ENCODE measurements at regions not wholly inside any gene's neighbourhood (a gene's known extent, or its start where the extent isn't known, plus 50 kb on each side); places are given as distances from the start of the nearest gene placed in this dataset.

GRCh38 chr1:68590473-68590872 is 93.6 kb upstream of the DEPDC1 start:
- H3K27me3 ChIP-seq (replicated peaks; ENCODE audit: insufficient read depth), result no peaks in the 10 kb centered on the region; the same call in 1 of the 2 replicates

GRCh38 chr1:68594851-68595250 is 98.0 kb upstream of the DEPDC1 start:
- Histone ChIP-seq H3F3A (ENCODE audit: insufficient read depth) (no peaks in the 10 kb centered on the region), H3K36me3 (ENCODE audit: low read depth) (no peaks in the 10 kb centered on the region), H3K4me2 (ENCODE audit: unreplicated experiment) (no peak overlapping the region), H3K27me3 (replicated peaks; ENCODE audit: insufficient read depth) (no peaks in the 10 kb centered on the region), H3K79me2 (ENCODE audit: insufficient read depth) (no peaks in the 10 kb centered on the region), H4K20me1 (ENCODE audit: insufficient read depth) (no peaks in the 10 kb centered on the region), H3K9ac (no peak overlapping the region), H3K9me2 (ENCODE audit: insufficient read depth) (no peaks in the 10 kb centered on the region), H3K4me1 (ENCODE audit: insufficient read depth) (no peaks in the 10 kb centered on the region), H3K4me3 (no peak overlapping the region), H3K9me3 (ENCODE audit: low read depth) (no peaks in the 10 kb centered on the region), H3K27ac (no peak overlapping the region), H2AFZ (no peak overlapping the region)
- in situ Hi-C loops (cut with MboI), result no loop called here
- WGBS, 2 experiments (ENCODE audit: low coverage in 1 of 2, low lambda C conversion rate in 2 of 2, missing lambda C conversion rate in 2 of 2), result 50 to 63% methylated on average over 2 of the region's 2 CpGs
- peak; percentile 14 for DNase-seq
- TF ChIP-seq EZH2 (IDR thresholded peaks at IDR 0.05; ENCODE audit: insufficient read depth, poor library complexity, severe bottlenecking) (no peak), EZH2phosphoT487 (IDR thresholded peaks at IDR 0.05; ENCODE audit: insufficient read depth, low read depth) (no peak)

More at GRCh38 chr1:68590473-68590872, 93.6 kb upstream of the DEPDC1 start:
- Histone ChIP-seq H2AFZ (no peak overlapping the region), H3K36me3 (ENCODE audit: low read depth) (no peaks in the 10 kb centered on the region), H3K4me2 (ENCODE audit: unreplicated experiment) (no peak overlapping the region), H4K20me1 (ENCODE audit: insufficient read depth) (no peaks in the 10 kb centered on the region), H3K9me3 (ENCODE audit: low read depth) (no peaks in the 10 kb centered on the region), H3K27ac (no peak overlapping the region), H3K4me1 (ENCODE audit: insufficient read depth) (no peaks in the 10 kb centered on the region), H3K4me3 (no peak overlapping the region), H3K9me2 (ENCODE audit: insufficient read depth) (no peaks in the 10 kb centered on the region), H3F3A (ENCODE audit: insufficient read depth) (no peaks in the 10 kb centered on the region), H3K9ac (no peak overlapping the region), H3K79me2 (ENCODE audit: insufficient read depth) (no peaks in the 10 kb centered on the region)
- 72 to 82% methylated on average over 1 of the region's 1 CpG for WGBS, 2 experiments (ENCODE audit: low coverage in 1 of 2, low lambda C conversion rate in 2 of 2, missing lambda C conversion rate in 2 of 2)
- TF ChIP-seq EZH2phosphoT487 (IDR thresholded peaks at IDR 0.05; ENCODE audit: insufficient read depth, low read depth) (no peak), EZH2 (IDR thresholded peaks at IDR 0.05; ENCODE audit: insufficient read depth, poor library complexity, severe bottlenecking) (no peak)
- in situ Hi-C loops (cut with MboI), result no loop called here
- DNase-seq, result no peak

GRCh38 chr1:68600049-68600661 is 103.3 kb upstream of the DEPDC1 start:
- peak; percentile 40 for DNase-seq
- no peaks in the 10 kb centered on the region for H4K20me1 ChIP-seq (ENCODE audit: insufficient read depth)
- no peak overlapping the region for H3K27ac ChIP-seq
- no peaks in the 10 kb centered on the region for H3K36me3 ChIP-seq (ENCODE audit: low read depth)
- H3F3A ChIP-seq (ENCODE audit: insufficient read depth), result no peaks in the 10 kb centered on the region
- H3K9me3 ChIP-seq (ENCODE audit: low read depth), result no peaks in the 10 kb centered on the region
- no peak overlapping the region for H3K4me2 ChIP-seq (ENCODE audit: unreplicated experiment)
- in situ Hi-C loops (cut with MboI), result no loop called here
- H3K9ac ChIP-seq, result no peak overlapping the region
- no peaks in the 10 kb centered on the region for H3K4me1 ChIP-seq (ENCODE audit: insufficient read depth)
- no peaks in the 10 kb centered on the region for H3K27me3 ChIP-seq (replicated peaks; ENCODE audit: insufficient read depth)
- H3K4me3 ChIP-seq, result no peak overlapping the region
- H3K9me2 ChIP-seq (ENCODE audit: insufficient read depth), result no peaks in the 10 kb centered on the region
- H3K79me2 ChIP-seq (ENCODE audit: insufficient read depth), result no peaks in the 10 kb centered on the region
- TF ChIP-seq EZH2 (IDR thresholded peaks at IDR 0.05; ENCODE audit: insufficient read depth, poor library complexity, severe bottlenecking) (no peak), EZH2phosphoT487 (IDR thresholded peaks at IDR 0.05; ENCODE audit: insufficient read depth, low read depth) (no peak)
- H2AFZ ChIP-seq, result no peak overlapping the region
- WGBS, 2 experiments (ENCODE audit: low coverage in 1 of 2, low lambda C conversion rate in 2 of 2, missing lambda C conversion rate in 2 of 2), result 32 to 38% methylated on average over 5 of the region's 5 CpGs

GRCh38 chr1:68608289-68608688 is 111.4 kb upstream of the DEPDC1 start:
- Histone ChIP-seq H3K79me2 (ENCODE audit: insufficient read depth) (no peaks in the 10 kb centered on the region), H3K9ac (no peak overlapping the region), H4K20me1 (ENCODE audit: insufficient read depth) (no peaks in the 10 kb centered on the region), H3K27ac (no peak overlapping the region), H3K4me2 (ENCODE audit: unreplicated experiment) (no peak overlapping the region), H3K36me3 (ENCODE audit: low read depth) (no peaks in the 10 kb centered on the region), H3K9me3 (ENCODE audit: low read depth) (no peaks in the 10 kb centered on the region), H3K4me1 (ENCODE audit: insufficient read depth) (no peaks in the 10 kb centered on the region), H3F3A (ENCODE audit: insufficient read depth) (no peaks in the 10 kb centered on the region), H3K4me3 (no peak overlapping the region), H3K9me2 (ENCODE audit: insufficient read depth) (no peaks in the 10 kb centered on the region), H2AFZ (no peak overlapping the region), H3K27me3 (replicated peaks; ENCODE audit: insufficient read depth) (no peaks in the 10 kb centered on the region)
- in situ Hi-C loops (cut with MboI), result no loop called here
- 53% methylated on average over 3 of the region's 3 CpGs for WGBS, 2 experiments (ENCODE audit: low coverage in 1 of 2, low lambda C conversion rate in 2 of 2, missing lambda C conversion rate in 2 of 2)
- no peak for DNase-seq
- TF ChIP-seq EZH2 (IDR thresholded peaks at IDR 0.05; ENCODE audit: insufficient read depth, poor library complexity, severe bottlenecking), result no peak

DNA sequence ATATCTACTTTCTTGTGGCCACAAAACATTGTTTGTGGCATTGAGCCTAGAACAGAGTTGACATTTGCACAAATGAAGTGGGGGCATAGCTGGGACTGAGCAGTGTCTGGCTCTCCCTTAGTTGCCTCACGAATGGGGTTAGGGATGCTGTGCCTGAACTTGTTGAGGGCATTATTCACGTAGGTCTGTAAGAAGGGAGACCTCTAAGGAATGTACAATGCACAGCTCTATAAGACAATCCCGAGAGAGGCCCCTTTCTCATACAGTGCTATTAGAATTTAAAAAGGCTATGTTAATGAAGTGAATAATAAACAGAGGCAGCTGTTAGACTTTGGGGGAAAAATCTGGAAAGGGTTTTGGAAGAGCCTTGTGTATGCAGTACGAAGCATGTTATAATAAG is 118.4 kb upstream of the DEPDC1 start:
- Histone ChIP-seq H3F3A (ENCODE audit: insufficient read depth) (no peaks in the 10 kb centered on the region), H3K9me3 (ENCODE audit: low read depth) (no peaks in the 10 kb centered on the region)

More for the DNA sequence above, 118.4 kb upstream of the DEPDC1 start:
- in situ Hi-C loops (cut with MboI), result no loop called here
- no peaks in the 10 kb centered on the region for H4K20me1 ChIP-seq (ENCODE audit: insufficient read depth)
- TF ChIP-seq EZH2 (IDR thresholded peaks at IDR 0.05; ENCODE audit: insufficient read depth, poor library complexity, severe bottlenecking) (no peak), EZH2phosphoT487 (IDR thresholded peaks at IDR 0.05; ENCODE audit: insufficient read depth, low read depth) (no peak)
- WGBS, 2 experiments (ENCODE audit: low coverage in 1 of 2, low lambda C conversion rate in 2 of 2, missing lambda C conversion rate in 2 of 2), result 31 to 34% methylated on average over 4 of the region's 4 CpGs
- H3K27me3 ChIP-seq (replicated peaks; ENCODE audit: insufficient read depth), result no peaks in the 10 kb centered on the region
- H3K9me2 ChIP-seq (ENCODE audit: insufficient read depth), result no peaks in the 10 kb centered on the region
- no peak overlapping the region for H3K27ac ChIP-seq
- H3K4me3 ChIP-seq, result no peak overlapping the region
- no peak overlapping the region for H3K9ac ChIP-seq
- no peak for DNase-seq
- H3K36me3 ChIP-seq (ENCODE audit: low read depth), result no peaks in the 10 kb centered on the region
- H2AFZ ChIP-seq, result no peak overlapping the region
- H3K79me2 ChIP-seq (ENCODE audit: insufficient read depth), result no peaks in the 10 kb centered on the region
- H3K4me1 ChIP-seq (ENCODE audit: insufficient read depth), result no peaks in the 10 kb centered on the region
- no peak overlapping the region for H3K4me2 ChIP-seq (ENCODE audit: unreplicated experiment)

Data from GM23248 (cell line).